ENCODE measurements at regions not wholly inside any gene's neighbourhood (a gene's known extent, or its start where the extent isn't known, plus 50 kb on each side); places are given as distances from the start of the nearest gene placed in this dataset.
"Not testable (repeated sequence)": the region's sequence is repeated elsewhere in the genome, so short reads cannot be mapped to it uniquely, and the experiment has no call there.

DNA sequence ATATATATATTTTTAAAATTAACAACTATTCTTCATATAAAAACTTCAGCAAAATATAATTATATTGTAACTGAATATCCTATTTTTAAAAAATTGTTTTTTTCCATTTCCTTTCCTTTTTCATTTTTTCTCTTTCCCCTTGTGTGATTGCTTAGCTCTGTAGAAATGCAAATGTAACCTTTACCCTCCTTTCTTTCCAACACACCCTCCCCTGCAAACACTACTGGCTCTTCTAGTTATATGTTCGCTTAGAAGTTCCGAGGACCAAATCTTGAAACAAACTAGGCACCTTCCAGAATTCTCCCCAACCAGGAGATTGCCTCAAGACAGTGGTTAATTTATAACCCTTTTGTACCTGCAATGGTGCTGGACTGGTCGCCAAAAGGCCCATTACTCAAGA lies 1980.0 kb upstream of the CDH6 start:
- H3K27ac ChIP-seq, result no peak overlapping the region
- H3K4me3 ChIP-seq, result no peak overlapping the region
- TF ChIP-seq, protein P1, sequence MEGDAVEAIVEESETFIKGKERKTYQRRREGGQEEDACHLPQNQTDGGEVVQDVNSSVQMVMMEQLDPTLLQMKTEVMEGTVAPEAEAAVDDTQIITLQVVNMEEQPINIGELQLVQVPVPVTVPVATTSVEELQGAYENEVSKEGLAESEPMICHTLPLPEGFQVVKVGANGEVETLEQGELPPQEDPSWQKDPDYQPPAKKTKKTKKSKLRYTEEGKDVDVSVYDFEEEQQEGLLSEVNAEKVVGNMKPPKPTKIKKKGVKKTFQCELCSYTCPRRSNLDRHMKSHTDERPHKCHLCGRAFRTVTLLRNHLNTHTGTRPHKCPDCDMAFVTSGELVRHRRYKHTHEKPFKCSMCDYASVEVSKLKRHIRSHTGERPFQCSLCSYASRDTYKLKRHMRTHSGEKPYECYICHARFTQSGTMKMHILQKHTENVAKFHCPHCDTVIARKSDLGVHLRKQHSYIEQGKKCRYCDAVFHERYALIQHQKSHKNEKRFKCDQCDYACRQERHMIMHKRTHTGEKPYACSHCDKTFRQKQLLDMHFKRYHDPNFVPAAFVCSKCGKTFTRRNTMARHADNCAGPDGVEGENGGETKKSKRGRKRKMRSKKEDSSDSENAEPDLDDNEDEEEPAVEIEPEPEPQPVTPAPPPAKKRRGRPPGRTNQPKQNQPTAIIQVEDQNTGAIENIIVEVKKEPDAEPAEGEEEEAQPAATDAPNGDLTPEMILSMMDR (IDR thresholded peaks at IDR 0.05), result no peak
- TF ChIP-seq POLR2AphosphoS5 (IDR thresholded peaks at IDR 0.05; ENCODE audit: insufficient read depth in 1 of 2, low read depth in 1 of 2), result no peak
- TF ChIP-seq POLR2A (IDR thresholded peaks at IDR 0.05), result no peak
- no peaks in the 10 kb centered on the region for H3K4me1 ChIP-seq
- no peaks in the 10 kb centered on the region for H3K36me3 ChIP-seq
- no peaks in the 10 kb centered on the region for H3K9me3 ChIP-seq
- no peak for DNase-seq (ENCODE audit: extremely low spot score in 2 of 2)
- intact Hi-C loops (cut with DNase I), result no loop called here
- no peaks in the 10 kb centered on the region for H3K27me3 ChIP-seq

DNA sequence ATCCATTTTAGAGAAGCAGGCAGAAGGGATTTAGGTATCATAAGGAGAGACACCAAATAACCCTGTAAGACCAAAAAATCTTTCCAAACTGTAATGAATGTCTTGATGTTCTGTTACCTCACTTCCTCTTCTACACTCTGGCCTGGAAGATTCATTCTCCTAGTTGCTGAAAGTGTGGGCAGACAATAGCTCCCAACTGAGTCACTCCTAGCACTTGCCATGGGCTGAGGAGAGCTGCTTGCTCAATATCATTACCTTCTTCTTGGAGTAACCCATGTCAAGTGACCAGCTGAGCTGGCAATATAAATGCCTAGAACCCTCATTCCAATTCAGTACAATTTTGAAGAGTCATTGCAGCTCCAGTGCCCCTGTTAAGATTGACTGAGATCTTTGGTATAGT lies 1985.5 kb upstream of the CDH6 start:
- H3K4me3 ChIP-seq, result no peak overlapping the region
- no peak overlapping the region for H3K27ac ChIP-seq
- DNase-seq (ENCODE audit: extremely low spot score in 2 of 2), result no peak
- H3K27me3 ChIP-seq, result no peaks in the 10 kb centered on the region
- H3K9me3 ChIP-seq, result no peaks in the 10 kb centered on the region
- no peaks in the 10 kb centered on the region for H3K36me3 ChIP-seq
- TF ChIP-seq POLR2A (IDR thresholded peaks at IDR 0.05) (no peak), POLR2AphosphoS5 (IDR thresholded peaks at IDR 0.05; ENCODE audit: insufficient read depth in 1 of 2, low read depth in 1 of 2) (no peak)
- TF ChIP-seq, protein P1 (IDR thresholded peaks at IDR 0.05), result no peak
- intact Hi-C loops (cut with DNase I), result no loop called here
- H3K4me1 ChIP-seq, result no peaks in the 10 kb centered on the region

DNA sequence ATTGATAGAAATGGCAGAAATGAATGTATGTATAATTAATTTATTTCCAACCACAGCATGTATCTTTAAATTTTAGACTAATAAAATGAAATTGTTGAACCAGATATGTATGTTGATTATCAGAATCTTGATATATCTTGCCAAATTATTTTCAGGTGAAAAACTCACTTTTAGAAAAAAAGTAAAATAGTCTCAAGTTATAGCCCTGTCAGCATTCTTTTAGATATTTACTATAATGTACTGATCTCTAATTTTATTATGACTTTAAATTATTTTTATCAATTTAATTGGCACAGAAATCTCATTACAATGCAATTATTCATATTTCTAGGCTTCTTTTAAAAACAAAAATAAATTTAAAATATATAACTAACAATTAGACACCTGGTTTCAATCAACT lies 1990.4 kb upstream of the CDH6 start:
- H3K4me1 ChIP-seq, result no peaks in the 10 kb centered on the region
- no peak for DNase-seq (ENCODE audit: extremely low spot score in 2 of 2)
- H3K9me3 ChIP-seq, result no peaks in the 10 kb centered on the region
- H3K27me3 ChIP-seq, result no peaks in the 10 kb centered on the region
- H3K27ac ChIP-seq, result no peak overlapping the region
- H3K4me3 ChIP-seq, result no peak overlapping the region
- intact Hi-C loops (cut with DNase I), result no loop called here
- TF ChIP-seq POLR2A (IDR thresholded peaks at IDR 0.05) (no peak), POLR2AphosphoS5 (IDR thresholded peaks at IDR 0.05; ENCODE audit: insufficient read depth in 1 of 2, low read depth in 1 of 2) (no peak)
- TF ChIP-seq, protein P1 (IDR thresholded peaks at IDR 0.05), result no peak
- H3K36me3 ChIP-seq, result no peaks in the 10 kb centered on the region

DNA sequence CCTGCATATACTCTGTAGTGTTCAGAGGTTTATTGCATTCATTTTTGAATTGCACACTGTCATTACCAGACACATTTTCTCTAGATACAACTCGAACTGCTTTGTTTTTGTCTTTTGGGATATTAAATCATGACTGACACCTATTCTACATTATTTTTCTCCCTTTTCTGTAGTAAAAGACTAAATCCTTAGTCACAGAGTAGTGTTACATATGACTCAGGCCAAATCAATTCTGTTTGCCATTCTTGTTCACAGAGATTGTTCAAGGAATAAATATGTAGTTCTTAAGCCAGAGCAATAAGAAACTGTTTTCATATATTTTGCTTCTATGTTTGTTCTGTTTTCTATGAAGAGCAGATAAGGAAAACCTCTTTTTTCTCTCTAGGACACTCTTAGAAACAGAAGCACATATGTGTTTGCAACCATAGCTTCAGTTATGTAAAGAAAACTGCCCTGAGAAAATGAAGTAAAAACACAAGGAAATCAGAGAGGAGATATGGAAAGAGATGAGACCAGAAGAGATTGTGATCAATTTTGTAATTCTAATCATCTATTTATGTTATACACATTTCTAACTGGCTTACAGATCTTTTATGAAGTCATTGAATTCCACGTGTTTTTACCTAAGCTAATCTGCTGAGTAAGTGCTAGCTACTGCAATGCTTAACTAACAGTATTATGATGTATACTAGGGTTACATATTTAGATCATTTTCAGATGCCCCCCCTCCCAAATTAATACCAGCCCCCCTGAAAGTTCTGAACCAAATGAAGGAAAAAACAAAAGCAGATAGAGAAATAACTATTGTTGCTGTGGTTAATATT lies 1995.6 kb upstream of the CDH6 start:
- Histone ChIP-seq H3K27ac (no peak overlapping the region), H3K36me3 (no peaks in the 10 kb centered on the region), H3K27me3 (no peaks in the 10 kb centered on the region), H3K4me1 (no peaks in the 10 kb centered on the region), H3K9me3 (no peaks in the 10 kb centered on the region), H3K4me3 (no peak overlapping the region)
- TF ChIP-seq, protein P1 (IDR thresholded peaks at IDR 0.05), result no peak
- TF ChIP-seq POLR2AphosphoS5 (IDR thresholded peaks at IDR 0.05; ENCODE audit: insufficient read depth in 1 of 2, low read depth in 1 of 2), result no peak
- no peak for TF ChIP-seq POLR2A (IDR thresholded peaks at IDR 0.05)
- intact Hi-C loops (cut with DNase I), result no loop called here
- DNase-seq (ENCODE audit: extremely low spot score in 2 of 2), result no peak

DNA sequence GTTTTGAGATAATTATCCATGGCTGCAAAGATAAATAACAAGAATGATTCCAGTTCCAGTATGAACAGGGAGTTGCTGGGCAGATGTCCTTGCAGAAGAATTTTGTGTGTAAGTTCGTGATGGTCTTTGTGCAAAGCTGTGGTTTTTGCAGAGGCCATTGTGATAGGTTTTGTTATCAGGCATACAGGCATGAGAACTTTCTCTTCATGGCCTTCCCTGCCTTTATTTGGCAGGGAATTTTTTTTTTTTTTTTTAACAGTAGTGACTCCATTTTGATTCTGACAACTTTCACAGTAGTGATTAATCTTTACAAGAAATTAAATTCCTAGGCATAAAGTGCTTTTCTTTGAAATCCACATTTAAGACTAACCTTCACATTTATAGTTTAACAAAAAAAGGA lies 1999.5 kb upstream of the CDH6 start:
- intact Hi-C loops (cut with DNase I), result no loop called here
- Histone ChIP-seq H3K9me3 (no peaks in the 10 kb centered on the region), H3K4me3 (no peak overlapping the region), H3K27me3 (no peaks in the 10 kb centered on the region), H3K36me3 (no peaks in the 10 kb centered on the region), H3K4me1 (no peaks in the 10 kb centered on the region), H3K27ac (no peak overlapping the region)
- no peak for DNase-seq (ENCODE audit: extremely low spot score in 2 of 2)
- TF ChIP-seq POLR2A (IDR thresholded peaks at IDR 0.05), result no peak
- TF ChIP-seq, protein P1 (IDR thresholded peaks at IDR 0.05), result no peak
- TF ChIP-seq POLR2AphosphoS5 (IDR thresholded peaks at IDR 0.05; ENCODE audit: insufficient read depth in 1 of 2, low read depth in 1 of 2), result no peak

DNA sequence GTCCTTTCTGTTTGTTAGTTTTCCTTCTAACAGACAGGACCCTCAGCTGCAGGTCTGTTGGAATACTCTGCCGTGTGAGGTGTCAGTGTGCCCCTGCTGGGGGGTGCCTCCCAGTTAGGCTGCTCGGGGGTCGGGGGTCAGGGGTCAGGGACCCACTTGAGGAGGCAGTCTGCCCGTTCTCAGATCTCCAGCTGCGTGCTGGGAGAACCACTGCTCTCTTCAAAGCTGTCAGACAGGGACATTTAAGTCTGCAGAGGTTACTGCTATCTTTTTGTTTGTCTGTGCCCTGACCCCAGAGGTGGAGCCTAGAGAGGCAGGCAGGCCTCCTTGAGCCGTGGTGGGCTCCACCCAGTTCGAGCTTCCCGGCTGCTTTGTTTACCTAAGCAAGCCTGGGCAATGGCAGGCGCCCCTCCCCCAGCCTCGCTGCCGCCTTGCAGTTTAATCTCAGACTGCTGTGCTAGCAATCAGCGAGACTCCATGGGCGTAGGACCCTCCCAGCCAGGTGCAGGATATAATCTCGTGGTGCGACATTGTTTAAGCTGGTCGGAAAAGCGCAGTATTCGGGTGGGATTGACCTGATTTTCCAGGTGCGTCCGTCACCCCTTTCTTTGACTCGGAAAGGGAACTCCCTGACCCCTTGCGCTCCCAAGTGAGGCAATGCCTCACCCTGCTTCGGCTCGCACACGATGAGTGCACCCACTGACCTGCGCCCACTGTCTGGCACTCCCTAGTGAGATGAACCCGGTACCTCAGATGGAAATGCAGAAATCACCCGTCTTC lies 2002.0 kb upstream of the CDH6 start:
- H3K4me1 ChIP-seq; H3K27me3 ChIP-seq; H3K4me3 ChIP-seq; intact Hi-C loops (cut with DNase I); DNase-seq (ENCODE audit: extremely low spot score in 2 of 2); H3K9me3 ChIP-seq; H3K36me3 ChIP-seq; H3K27ac ChIP-seq: not testable (repeated sequence)

DNA sequence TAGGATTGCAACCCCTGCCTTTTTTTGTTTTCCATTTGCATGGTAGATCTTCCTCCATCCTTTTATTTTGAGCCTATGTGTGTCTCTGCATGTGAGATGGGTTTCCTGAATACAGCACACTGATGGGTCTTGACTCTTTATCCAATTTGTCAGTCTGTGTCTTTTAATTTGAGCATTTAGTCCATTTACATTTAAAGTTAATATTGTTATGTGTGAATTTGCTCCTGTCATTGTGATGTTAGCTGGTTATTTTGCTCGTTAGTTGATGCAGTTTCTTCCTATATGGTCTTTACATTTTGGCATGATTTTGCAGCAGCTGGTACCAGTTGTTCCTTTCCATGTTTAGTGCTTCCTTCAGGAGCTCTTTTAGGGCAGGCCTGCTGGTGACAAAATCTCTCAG lies 2003.1 kb upstream of the CDH6 start:
- H3K36me3 ChIP-seq; H3K27me3 ChIP-seq; DNase-seq (ENCODE audit: extremely low spot score in 2 of 2); intact Hi-C loops (cut with DNase I); H3K4me3 ChIP-seq; H3K27ac ChIP-seq; H3K9me3 ChIP-seq; H3K4me1 ChIP-seq: not testable (repeated sequence)
